H9 (cell line): ENCODE measurements at regions not wholly inside any gene's neighbourhood (a gene's known extent, or its start where the extent isn't known, plus 50 kb on each side); places are given as distances from the start of the nearest gene placed in this dataset.

Experiments used
- DNase-seq: peaks from one replicate; pipeline ENCODE4 v3.0.0-alpha.2; 2017
- H2AFZ ChIP-seq: one replicate; pipeline ENCODE4 v1.6.1; 2013; ENCODE audit warnings: mild to moderate bottlenecking, low read length, control low read depth, moderate library complexity
- H2AK5ac ChIP-seq: 2 replicates; pipeline ENCODE4 v1.6.1; 2013; ENCODE audit warnings: low read length, control low read depth, mixed read lengths; ENCODE audit not compliant: insufficient read length
- H2BK120ac ChIP-seq: one replicate; pipeline ENCODE4 v1.6.1; 2013; ENCODE audit warnings: low read depth, mild to moderate bottlenecking, low read length, control low read depth, inconsistent platforms; ENCODE audit not compliant: poor library complexity, severe bottlenecking
- H2BK12ac ChIP-seq: 2 replicates; pipeline ENCODE4 v1.6.1; 2013; ENCODE audit warnings: low read length, control low read depth, mixed read lengths, low read depth; ENCODE audit not compliant: insufficient read length
- H2BK15ac ChIP-seq: 2 replicates; pipeline ENCODE4 v1.6.1; 2013; ENCODE audit warnings: low read depth, low read length, control low read depth
- H2BK20ac ChIP-seq: one replicate; pipeline ENCODE4 v1.6.1; 2013; ENCODE audit warnings: low read depth, mild to moderate bottlenecking, low read length, control low read depth, inconsistent platforms; ENCODE audit not compliant: poor library complexity, severe bottlenecking
- H2BK5ac ChIP-seq: 2 replicates; pipeline ENCODE4 v1.6.1; 2013; ENCODE audit warnings: low read length, control low read depth, mixed read lengths; ENCODE audit not compliant: insufficient read length
- H3K14ac ChIP-seq: 2 replicates; pipeline ENCODE4 v1.6.1; 2013; ENCODE audit warnings: low read length, control low read depth; ENCODE audit not compliant: insufficient read depth
- H3K18ac ChIP-seq: 2 replicates; pipeline ENCODE4 v1.6.1; 2013; ENCODE audit warnings: low read depth, mild to moderate bottlenecking, mixed read lengths, low read length, control low read depth; ENCODE audit not compliant: insufficient read length
- H3K23ac ChIP-seq: 2 replicates; pipeline ENCODE4 v1.6.1; 2013; ENCODE audit warnings: low read length, control low read depth, mixed read lengths, low read depth; ENCODE audit not compliant: insufficient read length
- H3K23me2 ChIP-seq: 2 replicates; pipeline ENCODE4 v1.6.1; 2013; ENCODE audit warnings: low read depth, mild to moderate bottlenecking, mixed read lengths, low read length, control low read depth; ENCODE audit not compliant: insufficient read length, poor library complexity, severe bottlenecking
- H3K27ac ChIP-seq: 2 replicates; pipeline ENCODE4 v1.5.1; 2013; ENCODE audit warnings: low read length, control low read depth, mixed read lengths, low read depth; ENCODE audit not compliant: insufficient read length
- H3K27me3 ChIP-seq: 2 replicates; pipeline ENCODE4 v1.6.1; 2013; ENCODE audit warnings: low read length, control low read depth, inconsistent platforms; ENCODE audit not compliant: insufficient read depth
- H3K4ac ChIP-seq: 2 replicates; pipeline ENCODE4 v1.6.1; 2013; ENCODE audit warnings: low read depth, mild to moderate bottlenecking, control low read depth, inconsistent platforms, low read length, moderate library complexity
- H3K4me1 ChIP-seq: 2 replicates; pipeline ENCODE4 v1.6.1; 2013; ENCODE audit warnings: low read length, control low read depth, inconsistent platforms; ENCODE audit not compliant: insufficient read depth
- H3K4me2 ChIP-seq: 2 replicates; pipeline ENCODE4 v1.6.1; 2013; ENCODE audit warnings: low read length, control low read depth, mixed read lengths; ENCODE audit not compliant: insufficient read length, insufficient read depth
- H3K56ac ChIP-seq: 2 replicates; pipeline ENCODE4 v1.6.1; 2013; ENCODE audit warnings: low read depth, mild to moderate bottlenecking, mixed read lengths, low read length, control low read depth; ENCODE audit not compliant: insufficient read length
- H3K79me1 ChIP-seq: 2 replicates; pipeline ENCODE4 v1.6.1; 2013; ENCODE audit warnings: low read depth, mild to moderate bottlenecking, moderate library complexity, low read length, control low read depth, inconsistent platforms; ENCODE audit not compliant: insufficient read depth, poor library complexity, severe bottlenecking
- H3K79me2 ChIP-seq: 2 replicates; pipeline ENCODE4 v1.6.1; 2013; ENCODE audit warnings: low read length, control low read depth, inconsistent platforms; ENCODE audit not compliant: insufficient read depth
- H3K9ac ChIP-seq: 2 replicates; pipeline ENCODE4 v1.6.1; 2013; ENCODE audit warnings: low read length, control low read depth, mixed read lengths; ENCODE audit not compliant: insufficient read length; ENCODE audit errors: extremely low read depth
- H3K9me3 ChIP-seq: one replicate; pipeline ENCODE4 v1.6.1; 2013; ENCODE audit warnings: low read depth, low read length, inconsistent platforms; ENCODE audit not compliant: control insufficient read depth
- H3T11ph ChIP-seq: one replicate; pipeline ENCODE4 v1.6.1; 2013; ENCODE audit warnings: mild to moderate bottlenecking, low read length, control low read depth, inconsistent platforms
- H4K20me1 ChIP-seq: one replicate; pipeline ENCODE4 v1.6.1; 2013; ENCODE audit not compliant: control insufficient read depth, insufficient read length, insufficient read depth
- H4K5ac ChIP-seq: 2 replicates; pipeline ENCODE4 v1.6.1; 2013; ENCODE audit warnings: low read depth, mild to moderate bottlenecking, mixed read lengths, low read length, control low read depth; ENCODE audit not compliant: insufficient read length
- H4K8ac ChIP-seq: replicated peaks from 2 replicates; pipeline ENCODE4 v1.6.1; 2013; ENCODE audit warnings: low read length, control low read depth, mixed read lengths, low read depth; ENCODE audit not compliant: insufficient read length
- H4K91ac ChIP-seq: 2 replicates; pipeline ENCODE4 v1.6.1; 2013; ENCODE audit warnings: low read depth, mild to moderate bottlenecking, moderate library complexity, mixed read lengths, low read length, control low read depth; ENCODE audit not compliant: insufficient read length
- H3K27ac Mint-ChIP-seq, 3 experiments: 2 replicates in 2 of 3; 3 replicates in 1 of 3; pipeline ENCODE4 v1.8.0; 2020 to 2021; ENCODE audit warnings: mixed read lengths in 3 of 3, mild to moderate bottlenecking in 1 of 3, moderate library complexity in 1 of 3
- H3K27me3 Mint-ChIP-seq: 2 replicates; pipeline ENCODE4 v1.8.0; 2021; ENCODE audit warnings: low read depth, mild to moderate bottlenecking, moderate library complexity, mixed read lengths
- H3K36me3 Mint-ChIP-seq, 3 experiments: 2 replicates in 2 of 3; 3 replicates in 1 of 3; pipeline ENCODE4 v1.8.0; 2020 to 2021; ENCODE audit warnings: low read depth in 3 of 3, mixed read lengths in 3 of 3; ENCODE audit not compliant: insufficient read depth in 1 of 3
- H3K4me1 Mint-ChIP-seq, 2 experiments: 2 replicates each; pipeline ENCODE4 v1.8.0; 2020; ENCODE audit warnings: mixed read lengths in 2 of 2
- H3K4me3 Mint-ChIP-seq, 2 experiments: 2 replicates in 1 of 2; 3 replicates in 1 of 2; pipeline ENCODE4 v1.8.0; 2020 to 2021; ENCODE audit warnings: mild to moderate bottlenecking in 2 of 2, mixed read lengths in 2 of 2, moderate library complexity in 1 of 2
- H3K9me3 Mint-ChIP-seq, 2 experiments: 2 replicates in 1 of 2; 3 replicates in 1 of 2; pipeline ENCODE4 v1.8.0; 2020; ENCODE audit warnings: mild to moderate bottlenecking in 2 of 2, mixed read lengths in 2 of 2, moderate library complexity in 1 of 2
- CTCF ChIP-seq: fragments of 200-600 bp; sonication (generic); conservative IDR thresholded peaks from 3 replicates; pipeline ENCODE4 v1.8.0; 2021; ENCODE audit warnings: antibody characterized with exemption, mild to moderate bottlenecking
- WGBS: extraction: QIAGEN DNeasy Blood & Tissue Kit; methylation state at CpG from one replicate; pipeline ENCODE4 v1.1.7; 2013; ENCODE audit warnings: missing lambda C conversion rate, low lambda C conversion rate, mixed read lengths; ENCODE audit not compliant: insufficient read length; ENCODE audit errors: extremely low coverage; 5-methylcytosine and 5-hydroxymethylcytosine counted together

- Mint-ChIP-seq H3K36me3 (no peaks in the 10 kb centered on the region; a peak in 1 of 7 replicates), H3K4me3 (no peak overlapping the region), H3K4me1 (peaks cover 2% of the 10 kb centered on the region in 2 experiments; a peak in 1 of 4 replicates), H3K9me3 (peaks cover 0 to 3% of the 10 kb centered on the region in 2 experiments; a peak in 1 of 5 replicates), H3K27ac (no peak overlapping the region), H3K27me3 (no peaks in the 10 kb centered on the region)
- WGBS = no CpG with 5 or more reads among the region's 4 CpGs
- Histone ChIP-seq H3K14ac (no peak overlapping the region), H3K23me2 (no peaks in the 10 kb centered on the region), H4K20me1 (no peaks in the 10 kb centered on the region), H3T11ph (no peak overlapping the region), H2AFZ (no peak overlapping the region), H2BK5ac (no peak overlapping the region), H4K91ac (no peak overlapping the region), H3K9ac (no peak overlapping the region), H3K4ac (no peak overlapping the region), H2BK20ac (no peak overlapping the region), H3K9me3 (no peaks in the 10 kb centered on the region), H3K56ac (no peak overlapping the region), H3K4me2 (no peak overlapping the region), H2BK12ac (no peak overlapping the region), H3K4me1 (no peaks in the 10 kb centered on the region), H3K27ac (no peak overlapping the region), H2BK15ac (no peak overlapping the region), H4K8ac (no peak overlapping the region), H3K79me2 (no peaks in the 10 kb centered on the region), H2AK5ac (no peak overlapping the region), H4K5ac (no peak overlapping the region), H3K23ac (no peak overlapping the region), H3K18ac (no peak overlapping the region), H2BK120ac (no peak overlapping the region), H3K27me3 (no peaks in the 10 kb centered on the region), H3K79me1 (no peaks in the 10 kb centered on the region)
- no peak for DNase-seq
- no peak for TF ChIP-seq CTCF
Observed at GRCh38 chr7:119712886-119713462, 560.0 kb upstream of the KCND2 start.
